GM21381 (cell line): ENCODE measurements at regions not wholly inside any gene's neighbourhood (a gene's known extent, or its start where the extent isn't known, plus 50 kb on each side); places are given as distances from the start of the nearest gene placed in this dataset.
"Not testable (repeated sequence)": the region's sequence is repeated elsewhere in the genome, so short reads cannot be mapped to it uniquely, and the experiment has no call there.

ENCODE experiments used
- ATAC-seq: cut with Tn5 transposase; IDR thresholded peaks from one replicate; pipeline ENCODE4 v1.9.1; 2021; ENCODE audit warnings: mild to moderate bottlenecking, moderate library complexity; ENCODE audit not compliant: unreplicated experiment

DNA sequence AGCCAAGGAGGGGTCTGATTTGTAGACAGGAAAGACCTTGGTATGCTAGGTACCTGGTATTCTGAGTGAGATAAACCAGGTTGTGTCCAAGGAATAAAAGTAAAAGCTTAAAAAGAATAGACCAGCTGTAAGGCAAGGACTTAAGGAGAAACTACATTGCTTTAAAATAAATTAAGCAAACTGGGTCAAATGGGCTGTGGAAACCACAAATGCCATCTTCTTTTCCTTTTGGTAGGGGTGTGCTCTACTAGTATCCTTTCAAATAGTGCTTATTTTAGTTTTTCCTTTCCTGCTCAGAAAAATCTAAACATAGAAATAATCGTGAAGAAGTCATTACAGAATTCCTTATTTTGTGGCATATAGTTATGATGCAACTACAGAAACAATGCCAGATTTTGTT lies 138.6 kb upstream of the KLF12 start:
- no peak for ATAC-seq

DNA sequence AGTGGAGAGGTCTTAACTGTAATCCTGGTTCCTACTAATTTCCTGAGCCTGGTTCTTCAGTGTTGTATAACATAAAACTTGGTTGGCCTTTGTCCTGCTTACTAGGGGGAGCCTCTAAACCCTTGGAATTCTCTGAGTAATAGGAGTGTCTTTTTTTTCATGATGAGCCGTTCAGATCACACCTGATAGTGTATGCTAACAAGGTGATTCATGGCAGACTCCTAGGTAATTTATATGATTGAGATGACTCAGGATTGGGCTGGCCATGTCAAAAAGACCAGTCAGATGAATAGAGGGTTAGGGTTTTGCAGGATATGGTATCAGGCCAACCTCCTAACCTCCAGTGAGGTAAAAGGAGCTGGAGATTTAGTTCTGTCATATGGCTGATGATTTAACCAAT lies 135.8 kb upstream of the KLF12 start:
- ATAC-seq: no peak

DNA sequence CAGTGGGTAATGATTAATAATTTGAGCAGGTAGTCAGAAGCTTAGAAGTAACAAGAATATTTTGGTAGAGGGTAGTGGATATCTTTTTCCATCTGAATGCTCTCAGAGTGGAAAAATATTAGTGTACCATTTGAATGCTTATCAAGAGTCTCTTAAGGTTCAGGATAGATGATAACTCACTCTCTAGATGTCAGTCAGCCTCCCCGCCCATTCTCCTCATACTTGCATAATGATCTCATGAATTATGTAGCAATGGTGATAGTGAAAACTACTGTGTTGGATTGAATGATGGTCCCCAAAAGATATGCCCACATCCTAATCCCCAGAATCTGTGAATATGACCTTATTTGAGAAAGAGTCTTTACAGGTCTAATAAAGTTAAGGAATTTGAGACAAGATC lies 132.7 kb upstream of the KLF12 start:
- no peak for ATAC-seq

DNA sequence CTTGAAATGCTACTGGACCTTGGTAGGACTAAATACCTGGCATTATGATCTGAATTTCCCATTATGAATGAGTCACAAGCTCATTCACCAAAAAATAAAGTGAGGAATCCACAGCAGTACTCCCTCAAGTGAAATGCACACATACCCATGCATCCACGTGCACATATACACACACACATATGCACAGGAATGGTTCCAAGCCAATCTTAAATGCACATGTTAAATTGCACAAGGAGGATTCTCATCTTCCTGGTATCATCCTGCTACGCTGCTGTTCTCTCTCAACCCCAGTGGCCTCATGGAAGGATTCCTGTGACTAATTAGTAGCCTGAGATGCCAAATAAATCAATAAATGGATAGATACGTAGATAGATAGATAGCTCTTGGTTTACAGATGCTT lies 132.1 kb upstream of the KLF12 start:
- no peak for ATAC-seq

DNA sequence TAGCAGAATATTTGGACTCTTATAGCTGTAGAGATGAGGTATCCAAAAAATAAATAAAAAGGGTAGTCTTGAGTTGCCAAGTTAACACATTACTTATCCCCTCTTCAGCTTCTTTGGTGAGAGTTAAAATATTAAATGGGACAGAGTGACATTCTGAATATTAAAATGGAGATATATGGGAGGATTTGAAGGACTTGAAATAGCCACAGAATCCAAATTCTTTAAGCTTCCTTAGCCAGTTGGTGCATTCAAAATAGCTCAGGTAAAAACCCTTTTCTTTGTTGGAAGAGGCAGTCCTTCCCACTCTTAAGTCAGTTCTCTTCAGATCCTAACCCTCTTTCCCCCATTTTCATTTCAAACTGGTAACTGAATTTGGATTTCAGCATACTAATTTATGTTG lies 130.1 kb upstream of the KLF12 start:
- ATAC-seq: no peak

DNA sequence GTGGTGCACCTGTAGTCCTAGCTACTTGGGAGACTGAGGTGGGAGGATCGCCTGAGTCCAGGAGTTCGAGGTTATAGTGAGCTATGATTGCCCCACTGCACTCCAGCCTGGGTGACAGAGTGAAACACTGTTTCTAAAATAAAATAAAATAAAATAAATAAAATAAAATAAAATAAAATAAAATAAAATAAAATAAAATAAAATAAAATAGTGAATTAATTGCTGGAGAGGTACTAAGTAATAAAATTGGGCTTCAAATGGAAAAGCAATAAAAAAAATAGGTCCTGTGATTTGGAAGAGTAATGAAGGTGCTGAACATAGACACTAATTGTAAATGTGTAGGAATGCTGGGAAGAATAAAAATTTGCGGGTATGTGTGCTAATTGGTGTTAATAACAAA lies 126.2 kb upstream of the KLF12 start:
- ATAC-seq: not testable (repeated sequence)

DNA sequence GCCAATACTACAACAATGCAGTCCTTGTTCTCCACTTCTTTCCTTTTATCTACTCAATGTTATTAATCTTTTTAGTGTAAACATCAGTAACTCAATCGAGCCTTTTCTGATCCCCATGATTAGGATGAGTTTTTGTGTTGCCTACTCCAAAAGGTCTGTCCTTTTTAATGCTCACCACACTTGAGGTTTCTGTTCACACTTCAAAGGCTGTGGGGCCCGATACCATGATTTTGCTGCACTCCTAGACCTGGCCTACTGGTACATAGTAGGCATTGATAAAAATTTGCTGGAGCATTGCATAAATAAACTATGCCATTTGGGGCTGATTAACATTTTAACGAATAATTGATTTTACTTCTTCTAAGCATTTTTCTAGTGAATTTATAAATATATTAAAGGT lies 125.4 kb upstream of the KLF12 start:
- ATAC-seq: no peak

DNA sequence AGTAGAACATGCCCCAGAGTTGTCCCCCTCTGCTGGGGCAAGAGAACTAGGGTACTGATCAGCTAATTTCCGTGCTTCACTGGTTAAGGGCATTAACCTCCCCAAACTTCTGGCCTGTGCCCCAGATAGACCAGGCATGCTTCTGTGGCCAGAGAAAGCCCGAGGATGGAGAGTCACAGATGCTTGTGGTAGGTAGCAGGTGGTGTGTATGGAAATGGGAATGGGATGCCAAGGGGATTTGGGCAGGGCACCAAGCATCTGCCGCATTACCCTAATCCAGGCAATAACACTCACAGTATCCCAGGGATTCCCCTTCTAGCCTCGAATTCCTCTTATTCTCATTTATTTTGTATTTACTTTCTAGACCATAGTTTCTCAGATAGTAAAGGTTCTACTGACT lies 124.8 kb upstream of the KLF12 start:
- no peak for ATAC-seq

DNA sequence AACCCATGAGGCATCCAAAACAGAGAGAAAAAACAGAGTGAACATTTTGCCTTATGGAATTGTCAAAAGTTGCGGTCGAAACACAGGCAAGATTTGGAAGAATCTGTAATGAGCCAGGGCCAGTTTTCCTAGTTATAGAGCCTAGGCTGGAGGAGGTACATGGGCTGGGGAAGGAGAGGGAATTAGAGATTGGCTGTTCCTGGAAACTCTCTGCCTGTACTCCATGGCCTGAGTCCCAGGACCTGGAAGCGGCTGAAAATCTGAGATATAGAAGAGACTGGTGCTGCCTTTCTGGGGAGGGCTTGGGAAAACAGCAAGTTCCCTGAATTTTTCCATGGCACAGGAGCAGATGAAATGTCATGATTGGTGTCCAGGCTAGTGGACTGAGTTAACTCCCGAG lies 122.8 kb upstream of the KLF12 start:
- ATAC-seq: no peak

DNA sequence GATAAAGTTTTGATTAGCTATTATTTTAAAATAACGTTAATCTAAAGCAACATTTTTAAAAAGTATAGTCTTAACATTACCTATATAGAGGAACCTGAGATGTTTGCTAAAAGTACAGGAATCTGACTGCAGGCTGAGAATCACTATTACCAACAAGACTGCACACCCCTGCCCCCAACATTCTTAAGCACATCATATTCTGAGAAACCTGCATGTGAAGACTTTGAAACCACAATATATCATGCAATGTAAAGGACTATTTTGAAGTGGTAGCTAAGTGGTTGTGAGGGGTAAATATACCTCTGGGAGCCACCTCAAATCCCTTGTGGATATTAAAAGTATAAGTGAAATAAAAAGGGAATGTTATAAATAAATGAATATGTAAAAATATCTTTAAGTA lies 119.0 kb upstream of the KLF12 start:
- ATAC-seq: no peak

DNA sequence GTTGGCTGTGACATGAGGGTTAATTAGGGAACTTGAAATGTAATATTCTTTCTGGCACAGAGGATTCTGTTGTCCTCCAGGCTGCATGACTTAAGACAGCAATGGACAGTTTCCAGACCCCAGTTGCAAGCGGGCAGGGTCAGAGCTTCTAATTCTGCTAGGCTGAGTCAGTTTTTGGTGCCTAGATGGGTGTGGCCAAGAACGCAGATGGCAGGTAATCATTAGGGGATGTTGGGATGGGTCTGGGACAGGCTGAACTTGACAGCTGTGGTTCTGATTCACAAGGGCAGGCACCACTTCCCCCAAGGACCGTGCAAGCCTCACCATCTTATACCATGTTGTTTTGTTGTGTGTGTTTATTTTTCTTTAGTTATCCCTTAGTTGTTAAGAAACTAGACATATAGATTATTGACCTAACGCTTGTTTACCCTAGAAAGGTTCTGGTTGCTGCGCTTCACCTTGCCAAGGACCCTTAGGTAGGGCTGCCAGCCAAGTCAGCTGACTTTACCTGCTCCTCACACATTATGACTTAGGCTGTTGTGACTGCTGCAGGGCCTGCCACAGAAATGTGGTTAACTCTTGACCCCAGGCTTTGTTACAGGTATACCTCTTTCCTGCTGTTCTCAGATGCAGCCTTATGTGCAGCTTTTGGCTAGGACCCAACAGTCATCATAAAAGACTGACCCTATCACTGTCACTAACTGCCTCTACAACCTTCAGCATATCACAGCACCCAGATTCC lies 117.7 kb upstream of the KLF12 start:
- ATAC-seq: no peak

DNA sequence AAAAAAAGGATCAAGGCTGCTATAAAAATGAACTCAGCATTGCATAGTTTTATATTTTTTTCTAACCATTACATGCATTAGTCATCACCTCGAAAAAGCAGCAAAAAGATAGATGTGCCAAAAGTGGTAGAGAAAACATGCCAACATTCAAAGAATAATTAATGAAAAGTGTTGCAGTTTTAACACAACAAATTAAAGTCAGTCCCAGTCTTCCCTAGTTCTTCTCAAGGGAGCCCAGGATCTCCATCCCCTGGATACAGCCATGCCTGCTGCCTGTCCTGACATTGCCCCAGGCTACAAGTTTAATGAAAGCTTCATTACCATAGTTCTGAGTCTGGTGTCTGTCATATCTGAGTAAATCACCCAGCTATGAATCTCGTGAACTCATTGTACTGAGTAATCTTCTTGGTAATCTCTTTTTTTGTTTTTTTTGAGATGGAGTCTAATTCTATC lies 116.6 kb upstream of the KLF12 start:
- no peak for ATAC-seq

DNA sequence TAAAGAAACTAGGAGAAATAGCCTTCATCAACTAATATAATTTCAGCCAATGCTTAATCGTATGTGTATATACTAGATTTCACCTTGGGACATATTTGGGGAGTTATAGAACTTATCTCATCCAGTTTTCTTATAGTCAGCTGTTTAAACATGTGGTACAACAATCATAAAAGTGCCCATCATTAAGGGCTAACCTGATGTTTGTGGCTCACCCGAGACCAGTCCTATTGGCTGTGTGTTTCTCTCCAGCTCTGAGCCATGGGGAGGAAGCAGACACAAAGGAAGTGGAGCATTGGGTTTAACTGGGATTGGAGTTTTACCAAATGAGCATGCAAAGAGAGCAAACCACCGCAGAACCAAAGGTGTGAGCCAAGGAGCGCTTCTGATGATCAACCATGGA lies 114.3 kb upstream of the KLF12 start:
- ATAC-seq: no peak

DNA sequence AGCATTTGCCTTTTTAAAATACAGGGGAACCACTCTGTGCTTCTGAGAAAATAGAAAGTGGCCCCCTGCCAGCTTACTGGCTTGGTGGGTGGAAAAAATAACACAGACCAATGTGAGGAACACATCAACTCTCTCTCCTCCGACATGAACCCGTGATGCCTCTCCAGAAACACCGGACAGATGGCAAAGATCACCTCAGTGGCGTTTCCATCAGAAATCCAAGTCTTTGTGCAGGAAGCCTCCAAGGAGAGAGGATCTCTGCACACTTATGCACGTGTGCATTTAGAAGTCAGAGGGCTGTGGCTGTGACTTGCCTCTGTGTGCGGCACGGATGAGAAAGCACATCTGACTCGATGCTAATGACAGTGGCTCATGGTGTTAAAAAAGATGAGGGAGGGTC lies 112.3 kb upstream of the KLF12 start:
- ATAC-seq: no peak

DNA sequence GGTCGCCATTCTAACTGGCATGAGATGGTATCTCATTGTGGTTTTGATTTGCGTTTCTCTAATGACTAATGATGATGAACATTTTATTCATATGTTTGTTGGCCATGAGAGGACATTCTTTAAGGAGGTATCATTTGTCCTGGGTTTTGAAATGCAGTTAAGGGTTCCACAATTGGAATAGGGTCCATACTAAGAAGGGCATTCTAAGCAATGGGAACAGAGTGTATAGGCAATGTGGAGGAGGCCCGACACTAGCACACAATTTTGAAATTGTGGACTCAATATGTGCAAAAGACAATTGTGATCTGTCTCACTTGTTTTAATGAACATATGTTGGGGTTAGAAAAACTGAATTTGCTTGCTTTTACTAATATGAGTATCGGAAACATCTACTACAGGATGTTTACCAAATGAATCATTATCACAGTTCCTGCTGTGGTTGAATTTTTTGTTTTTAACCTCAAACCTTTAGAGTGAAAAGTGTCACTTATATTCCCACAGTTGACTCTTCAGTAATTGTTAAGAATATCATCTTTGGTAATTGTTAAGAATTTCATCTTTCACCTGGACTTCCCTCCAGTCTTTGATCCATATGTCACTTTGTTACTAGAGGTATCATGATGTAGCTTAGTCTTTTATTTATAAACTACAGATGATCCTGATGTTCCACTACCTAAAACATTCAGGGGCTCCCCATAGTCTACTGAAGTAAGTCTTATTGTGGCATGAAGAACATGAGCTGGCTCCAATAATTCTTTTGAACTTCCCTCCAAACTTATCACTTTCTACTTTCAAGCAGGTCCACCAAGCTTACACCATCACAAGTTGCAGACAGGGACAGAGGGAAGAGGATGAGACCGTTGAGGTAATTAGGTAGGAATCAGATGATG lies 109.7 kb upstream of the KLF12 start:
- no peak for ATAC-seq

DNA sequence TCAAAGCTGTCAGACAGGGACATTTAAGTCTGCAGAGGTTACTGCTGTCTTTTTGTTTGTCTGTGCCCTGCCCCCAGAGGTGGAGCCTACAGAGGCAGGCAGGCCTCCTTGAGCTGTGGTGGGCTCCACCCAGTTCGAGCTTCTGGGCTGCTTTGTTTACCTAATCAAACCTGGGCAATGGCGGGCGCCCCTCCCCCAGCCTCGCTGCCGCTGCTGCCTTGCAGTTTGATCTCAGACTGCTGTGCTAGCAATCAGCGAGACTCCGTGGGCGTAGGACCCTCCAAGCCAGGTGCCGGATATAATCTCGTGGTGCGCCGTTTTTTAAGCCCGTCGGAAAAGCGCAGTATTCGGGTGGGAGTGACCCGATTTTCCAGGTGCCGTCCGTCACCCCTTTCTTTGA lies 107.1 kb upstream of the KLF12 start:
- not testable (repeated sequence) for ATAC-seq

DNA sequence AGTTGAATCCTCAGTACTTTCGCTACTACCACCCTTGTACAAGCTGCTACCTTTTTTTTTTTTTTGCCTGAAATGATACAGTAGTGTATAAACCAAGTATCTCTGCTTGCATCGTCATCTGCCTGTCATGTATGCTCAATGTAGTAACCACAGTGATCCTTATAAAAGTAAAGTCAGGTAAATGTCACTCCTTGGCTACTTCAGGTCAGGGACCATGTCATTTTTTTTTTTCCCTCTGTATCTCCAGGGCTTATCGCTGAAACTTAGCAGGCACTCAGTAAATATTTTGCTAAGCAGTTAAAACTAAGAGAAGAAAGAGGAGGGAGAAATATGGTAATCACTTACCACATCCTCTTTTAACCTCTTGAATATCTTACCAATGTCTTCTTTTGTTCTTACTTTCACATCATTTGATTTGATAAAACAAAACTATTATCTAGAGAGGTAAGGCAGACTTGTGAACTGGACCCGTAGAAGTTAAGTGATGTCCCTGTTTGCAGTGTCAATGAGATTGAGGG lies 96.8 kb upstream of the KLF12 start:
- no peak for ATAC-seq

DNA sequence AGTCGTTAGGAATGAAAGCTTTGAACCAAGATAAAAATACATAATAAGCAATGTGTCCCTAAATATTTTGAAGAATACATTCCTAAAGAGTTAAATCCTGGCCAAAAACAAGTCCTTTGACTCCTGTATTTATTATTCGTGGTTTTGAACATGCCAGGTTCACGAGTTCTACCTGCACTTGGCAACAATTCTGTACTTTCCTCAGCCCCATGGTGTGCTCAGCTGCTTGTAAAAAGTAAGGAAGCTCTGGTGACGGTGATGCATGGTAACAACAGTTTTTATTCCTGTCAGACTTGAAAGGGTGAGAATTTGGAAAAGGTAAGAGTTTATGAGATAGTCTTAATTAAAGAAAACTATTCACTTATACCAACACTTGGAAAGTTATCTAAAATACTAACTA lies 95.0 kb upstream of the KLF12 start:
- ATAC-seq: no peak

DNA sequence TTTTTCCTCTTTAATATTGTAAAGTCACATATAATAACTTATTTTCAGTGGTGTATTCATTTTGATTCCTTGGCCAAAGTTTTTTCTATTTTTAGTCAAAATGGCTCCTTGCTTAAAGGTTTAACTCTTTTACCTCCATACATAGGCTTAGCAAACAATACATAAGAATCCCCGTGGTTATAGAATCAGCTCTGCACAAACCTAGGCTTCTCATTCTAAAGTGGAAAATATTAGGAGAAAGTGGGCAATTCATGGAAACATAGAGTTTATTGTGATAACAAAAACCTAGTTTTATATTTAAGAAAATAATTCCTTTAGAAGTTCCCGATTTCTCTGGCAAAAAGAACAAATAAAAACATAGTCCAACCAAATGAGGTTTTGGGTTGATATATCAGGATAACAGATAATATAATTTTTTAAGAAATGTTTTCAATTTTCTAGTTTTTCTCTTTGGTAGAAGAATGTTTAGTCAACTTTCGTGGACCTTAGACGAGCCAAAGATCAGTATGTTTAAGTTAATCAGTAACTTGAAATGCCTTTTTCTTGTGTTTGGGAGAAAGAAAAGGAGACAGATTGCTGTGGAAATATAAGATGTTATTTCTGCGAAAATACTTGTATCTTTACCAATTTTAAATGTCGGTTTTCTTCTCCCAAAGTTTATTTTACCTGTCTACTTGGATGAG lies 93.4 kb upstream of the KLF12 start:
- ATAC-seq: no peak

DNA sequence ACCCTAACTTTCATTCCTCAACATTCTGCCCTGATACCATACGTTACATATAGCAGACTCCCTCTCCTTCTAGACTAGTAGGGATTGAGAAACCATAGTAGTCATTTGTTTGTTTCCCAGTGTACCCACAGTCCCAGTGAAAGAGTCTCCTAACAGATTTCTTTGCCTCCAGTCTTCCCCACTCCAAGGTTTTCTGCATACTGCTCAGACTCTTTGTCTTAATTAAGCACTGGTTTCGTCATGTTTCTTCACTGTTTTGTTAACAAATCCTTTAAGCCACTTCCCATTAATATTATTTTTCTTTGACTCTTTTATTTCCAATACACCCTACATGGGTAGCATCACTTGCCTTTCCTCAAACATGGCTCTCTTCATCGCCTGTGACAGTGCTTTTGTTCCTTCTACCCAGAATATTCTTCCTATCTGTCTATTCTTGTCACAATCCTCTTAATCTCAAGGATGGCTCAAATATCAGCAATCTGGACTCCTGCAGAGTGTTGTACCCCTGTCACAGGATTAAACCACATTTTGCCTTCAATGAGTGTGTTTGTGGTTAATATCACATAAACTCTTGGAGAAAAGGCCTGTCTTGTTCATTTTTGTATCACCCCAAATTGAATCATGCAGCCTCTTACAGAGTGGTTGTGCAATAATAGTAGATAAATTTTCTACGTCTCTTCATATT lies 92.7 kb upstream of the KLF12 start:
- no peak for ATAC-seq

DNA sequence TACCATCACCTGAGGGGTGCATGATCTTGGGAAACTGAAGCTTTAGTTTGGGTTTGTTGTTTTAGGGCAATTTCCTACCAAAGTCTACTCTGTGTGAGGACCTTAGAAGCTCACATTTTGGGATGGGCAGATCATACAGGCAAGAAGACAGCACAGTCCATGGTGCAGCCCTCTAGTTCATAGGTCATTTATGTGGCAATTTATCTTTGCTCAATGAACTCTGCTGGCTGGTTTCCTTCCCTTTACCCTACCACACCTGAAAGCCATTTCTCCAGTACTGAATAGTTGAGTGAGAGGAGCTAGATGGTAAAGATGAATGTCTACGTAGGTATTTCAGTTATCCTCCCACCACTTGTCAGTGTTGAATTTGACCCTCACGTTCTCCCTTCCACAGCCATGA lies 87.5 kb upstream of the KLF12 start:
- ATAC-seq: no peak
